ENCODE measurements at regions not wholly inside any gene's neighbourhood (a gene's known extent, or its start where the extent isn't known, plus 50 kb on each side); places are given as distances from the start of the nearest gene placed in this dataset.

DNA sequence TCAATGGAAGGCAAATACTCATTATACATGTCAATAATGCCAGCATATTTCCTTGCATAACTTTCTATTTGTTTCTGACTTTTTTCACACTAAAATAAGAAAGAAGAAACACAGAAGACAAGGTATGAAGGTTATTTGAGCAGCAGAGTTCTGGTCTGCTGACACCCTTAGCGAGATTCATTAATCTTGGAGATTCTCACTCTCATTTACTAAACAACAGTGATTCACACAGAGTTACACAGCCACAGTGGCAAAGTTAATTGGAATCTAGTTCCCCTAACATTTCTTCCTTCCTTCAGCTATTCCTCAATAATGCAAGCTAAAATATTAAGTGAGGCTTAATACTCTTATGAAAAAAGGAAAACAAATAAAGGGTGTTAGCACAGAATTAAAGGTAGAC is 1044.0 kb downstream of the IGSF11 start:
- TF ChIP-seq POLR2AphosphoS5 (IDR thresholded peaks at IDR 0.05; ENCODE audit: low read depth, low read length) (no peak), SIN3A (IDR thresholded peaks at IDR 0.05; ENCODE audit: borderline replicate concordance, insufficient read depth, low read length) (no peak)
- TF ChIP-seq, protein P1, sequence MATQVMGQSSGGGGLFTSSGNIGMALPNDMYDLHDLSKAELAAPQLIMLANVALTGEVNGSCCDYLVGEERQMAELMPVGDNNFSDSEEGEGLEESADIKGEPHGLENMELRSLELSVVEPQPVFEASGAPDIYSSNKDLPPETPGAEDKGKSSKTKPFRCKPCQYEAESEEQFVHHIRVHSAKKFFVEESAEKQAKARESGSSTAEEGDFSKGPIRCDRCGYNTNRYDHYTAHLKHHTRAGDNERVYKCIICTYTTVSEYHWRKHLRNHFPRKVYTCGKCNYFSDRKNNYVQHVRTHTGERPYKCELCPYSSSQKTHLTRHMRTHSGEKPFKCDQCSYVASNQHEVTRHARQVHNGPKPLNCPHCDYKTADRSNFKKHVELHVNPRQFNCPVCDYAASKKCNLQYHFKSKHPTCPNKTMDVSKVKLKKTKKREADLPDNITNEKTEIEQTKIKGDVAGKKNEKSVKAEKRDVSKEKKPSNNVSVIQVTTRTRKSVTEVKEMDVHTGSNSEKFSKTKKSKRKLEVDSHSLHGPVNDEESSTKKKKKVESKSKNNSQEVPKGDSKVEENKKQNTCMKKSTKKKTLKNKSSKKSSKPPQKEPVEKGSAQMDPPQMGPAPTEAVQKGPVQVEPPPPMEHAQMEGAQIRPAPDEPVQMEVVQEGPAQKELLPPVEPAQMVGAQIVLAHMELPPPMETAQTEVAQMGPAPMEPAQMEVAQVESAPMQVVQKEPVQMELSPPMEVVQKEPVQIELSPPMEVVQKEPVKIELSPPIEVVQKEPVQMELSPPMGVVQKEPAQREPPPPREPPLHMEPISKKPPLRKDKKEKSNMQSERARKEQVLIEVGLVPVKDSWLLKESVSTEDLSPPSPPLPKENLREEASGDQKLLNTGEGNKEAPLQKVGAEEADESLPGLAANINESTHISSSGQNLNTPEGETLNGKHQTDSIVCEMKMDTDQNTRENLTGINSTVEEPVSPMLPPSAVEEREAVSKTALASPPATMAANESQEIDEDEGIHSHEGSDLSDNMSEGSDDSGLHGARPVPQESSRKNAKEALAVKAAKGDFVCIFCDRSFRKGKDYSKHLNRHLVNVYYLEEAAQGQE (IDR thresholded peaks at IDR 0.05; ENCODE audit: insufficient read depth in 1 of 2, low read depth in 2 of 2, low read length in 2 of 2): no peak

Data from PFSK-1 (cell line).